ENCODE measurements at regions not wholly inside any gene's neighbourhood (a gene's known extent, or its start where the extent isn't known, plus 50 kb on each side); places are given as distances from the start of the nearest gene placed in this dataset.
A peak's percentile ranks its signal among the peaks of the same experiment; 100 is the strongest.

GRCh38 chr5:91668261-91668660 lies 285.1 kb upstream of the ARRDC3 start:
- H3K4me3 ChIP-seq, result no peak overlapping the region
- intact Hi-C loops (cut with DNase I), result no loop called here
- H3K9me3 ChIP-seq, result no peaks in the 10 kb centered on the region
- 55% methylated on average over 3 of the region's 3 CpGs for WGBS (ENCODE audit: insufficient coverage, low coverage, low lambda C conversion rate, missing lambda C conversion rate)
- no peaks in the 10 kb centered on the region for H3K27me3 ChIP-seq
- H3K4me1 ChIP-seq, result no peaks in the 10 kb centered on the region
- ATAC-seq (no peak), DNase-seq (no peak)
- TF ChIP-seq CTCF (IDR thresholded peaks at IDR 0.05), result no peak
- TF ChIP-seq POLR2A (IDR thresholded peaks at IDR 0.05), result no peak
- no peaks in the 10 kb centered on the region for H3K36me3 ChIP-seq
- H3K27ac ChIP-seq, result no peak overlapping the region

DNA sequence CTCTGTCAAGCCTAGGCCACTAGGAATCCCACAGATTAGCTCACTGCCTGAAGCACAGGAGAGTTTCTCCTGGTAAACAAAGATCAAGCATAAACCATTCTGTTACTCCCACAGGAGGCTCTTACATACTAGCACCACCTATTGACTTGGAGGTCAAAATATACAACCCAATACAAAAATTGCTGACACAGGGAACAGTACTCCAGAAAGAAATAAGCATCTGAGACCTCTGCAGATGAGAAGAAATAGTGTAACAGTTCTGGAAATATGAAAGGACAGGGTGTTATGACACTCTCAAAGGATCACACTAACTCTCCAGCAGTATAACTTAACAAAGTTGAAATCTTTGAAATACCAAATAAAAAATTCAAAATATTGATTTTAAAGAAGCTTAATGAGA lies 269.6 kb upstream of the ARRDC3 start:
- H3K9me3 ChIP-seq, result no peaks in the 10 kb centered on the region
- no peak for DNase-seq
- H3K27ac ChIP-seq, result no peak overlapping the region
- no peak overlapping the region for H3K4me3 ChIP-seq
- peaks cover 0 to 7% (median 0%) of the 10 kb centered on the region in 4 donors for H3K4me1 ChIP-seq
- intact Hi-C loops (cut with DNase I), result no loop called here
- no peaks in the 10 kb centered on the region for H3K27me3 ChIP-seq
- no peak for ATAC-seq
- no peaks in the 10 kb centered on the region for H3K36me3 ChIP-seq
- TF ChIP-seq CTCF (IDR thresholded peaks at IDR 0.05), result no peak

DNA sequence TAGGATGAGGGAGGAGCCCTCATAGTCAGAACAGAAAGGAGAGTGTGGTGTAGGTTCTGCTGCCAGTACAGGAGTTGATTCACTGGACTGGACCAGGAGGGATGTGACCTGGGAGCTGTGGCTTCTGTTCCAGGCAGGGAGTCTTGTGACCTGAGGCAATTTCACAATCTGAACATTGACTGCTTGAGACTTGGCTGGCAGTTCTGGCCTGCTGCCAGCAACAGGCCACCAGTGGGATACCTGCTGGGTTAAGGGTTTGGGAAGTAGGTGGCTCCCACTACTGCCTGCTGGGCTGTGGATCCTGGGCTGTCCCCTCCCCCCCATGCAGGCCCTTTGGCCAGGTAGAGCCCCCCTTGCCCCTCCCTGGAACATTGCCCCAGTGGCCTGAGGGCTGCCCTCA lies 268.6 kb upstream of the ARRDC3 start:
- Histone ChIP-seq H3K4me1 (peaks cover 0 to 7% (median 0%) of the 10 kb centered on the region in 4 donors), H3K27me3 (no peaks in the 10 kb centered on the region), H3K4me3 (no peak overlapping the region), H3K9me3 (no peaks in the 10 kb centered on the region), H3K36me3 (no peaks in the 10 kb centered on the region), H3K27ac (no peak overlapping the region)
- ATAC-seq (peak; percentile 61 to 96 (median 76)), DNase-seq (peak; percentile 34 to 72 (median 51))
- intact Hi-C loops (cut with DNase I), result no loop called here
- TF ChIP-seq POLR2A (IDR thresholded peaks at IDR 0.05), result no peak
- no peak for TF ChIP-seq CTCF (IDR thresholded peaks at IDR 0.05)

GRCh38 chr5:91645347-91645746 lies 262.2 kb upstream of the ARRDC3 start:
- ATAC-seq (peak in 1 of 4 donors; percentile 6), DNase-seq (no peak)
- intact Hi-C loops (cut with DNase I), result no loop called here
- WGBS (ENCODE audit: insufficient coverage, low coverage, low lambda C conversion rate, missing lambda C conversion rate), result 79% methylated on average over 4 of the region's 4 CpGs
- no peaks in the 10 kb centered on the region for H3K4me1 ChIP-seq
- no peak overlapping the region for H3K4me3 ChIP-seq
- no peak overlapping the region for H3K27ac ChIP-seq
- TF ChIP-seq POLR2A (IDR thresholded peaks at IDR 0.05) (no peak), CTCF (IDR thresholded peaks at IDR 0.05) (no peak)
- no peaks in the 10 kb centered on the region for H3K27me3 ChIP-seq
- no peaks in the 10 kb centered on the region for H3K9me3 ChIP-seq
- no peaks in the 10 kb centered on the region for H3K36me3 ChIP-seq

GRCh38 chr5:91643797-91644196 lies 260.7 kb upstream of the ARRDC3 start:
- Histone ChIP-seq H3K9me3 (no peaks in the 10 kb centered on the region), H3K4me3 (no peak overlapping the region), H3K4me1 (no peaks in the 10 kb centered on the region), H3K27ac (no peak overlapping the region), H3K27me3 (no peaks in the 10 kb centered on the region), H3K36me3 (no peaks in the 10 kb centered on the region)
- intact Hi-C loops (cut with DNase I), result no loop called here
- 36% methylated on average over 2 of the region's 2 CpGs for WGBS (ENCODE audit: insufficient coverage, low coverage, low lambda C conversion rate, missing lambda C conversion rate)
- TF ChIP-seq POLR2A (IDR thresholded peaks at IDR 0.05) (no peak), CTCF (IDR thresholded peaks at IDR 0.05) (no peak)
- DNase-seq (no peak), ATAC-seq (no peak)
